ENCODE measurements at regions not wholly inside any gene's neighbourhood (a gene's known extent, or its start where the extent isn't known, plus 50 kb on each side); places are given as distances from the start of the nearest gene placed in this dataset.

- no peak for TF ChIP-seq CEBPZ (IDR thresholded peaks at IDR 0.05; ENCODE audit: low read depth, low read length)
- no peak for TF ChIP-seq ZNF592 (IDR thresholded peaks at IDR 0.05)
- TF ChIP-seq TARDBP (IDR thresholded peaks at IDR 0.05; ENCODE audit: borderline replicate concordance): no peak
- no peak for TF ChIP-seq NFXL1 (IDR thresholded peaks at IDR 0.05; ENCODE audit: borderline replicate concordance)
- TF ChIP-seq MTA2 (IDR thresholded peaks at IDR 0.05; ENCODE audit: low read depth): no peak
- TF ChIP-seq PAX8 (IDR thresholded peaks at IDR 0.05): no peak
- no peak for TF ChIP-seq ZSCAN29 (IDR thresholded peaks at IDR 0.05)
- no peak for TF ChIP-seq RFX5 (IDR thresholded peaks at IDR 0.05; ENCODE audit: low read depth, low read length)
- TF ChIP-seq CBFB (IDR thresholded peaks at IDR 0.05; ENCODE audit: low read depth): no peak
- TF ChIP-seq ZBED1 (IDR thresholded peaks at IDR 0.05; ENCODE audit: borderline replicate concordance): no peak
- TF ChIP-seq MYB (IDR thresholded peaks at IDR 0.05; ENCODE audit: borderline replicate concordance, low read depth, low read length): no peak
- TF ChIP-seq CREM (IDR thresholded peaks at IDR 0.05; ENCODE audit: low read depth): no peak
These were observed 277.4 kb upstream of the LRATD1 start (continued) for GRCh38 chr2:14355102-14355501.
